ENCODE measurements at regions not wholly inside any gene's neighbourhood (a gene's known extent, or its start where the extent isn't known, plus 50 kb on each side); places are given as distances from the start of the nearest gene placed in this dataset.

- Histone ChIP-seq H3K4me3 (no peak overlapping the region), H3K36me3 (no peaks in the 10 kb centered on the region), H3K27me3 (replicated peaks; ENCODE audit: insufficient read depth) (no peaks in the 10 kb centered on the region), H3K9me3 (no peaks in the 10 kb centered on the region), H3K4me1 (ENCODE audit: control insufficient read depth in 1 of 2, low read depth in 2 of 2) (peaks cover 0 to 6% of the 10 kb centered on the region in 2 donors), H3K27ac (no peak overlapping the region)
- no peak for TF ChIP-seq CTCF (IDR thresholded peaks at IDR 0.05)
- ATAC-seq (ENCODE audit: insufficient number of reproducible peaks, low FRiP score, low read depth) (no peak), DNase-seq (ENCODE audit: low spot score) (no peak)
Observed at GRCh38 chr5:74275171-74275992, 365.1 kb downstream of the ENC1 start.

GRCh38 chr5:74274326-74274725, 366.2 kb downstream of the ENC1 start:
- Histone ChIP-seq H3K27ac (no peak overlapping the region), H3K36me3 (no peaks in the 10 kb centered on the region), H3K4me1 (ENCODE audit: control insufficient read depth in 1 of 2, low read depth in 2 of 2) (peaks cover 0 to 6% of the 10 kb centered on the region in 2 donors), H3K27me3 (replicated peaks; ENCODE audit: insufficient read depth) (no peaks in the 10 kb centered on the region), H3K9me3 (no peaks in the 10 kb centered on the region), H3K4me3 (no peak overlapping the region)
- TF ChIP-seq CTCF (IDR thresholded peaks at IDR 0.05): no peak
- ATAC-seq (ENCODE audit: insufficient number of reproducible peaks, low FRiP score, low read depth): no peak
- no peak for DNase-seq (ENCODE audit: low spot score)

GRCh38 chr5:74272831-74273451, 367.6 kb downstream of the ENC1 start:
- no peak for TF ChIP-seq CTCF (IDR thresholded peaks at IDR 0.05)
- Histone ChIP-seq H3K36me3 (no peaks in the 10 kb centered on the region), H3K4me1 (ENCODE audit: control insufficient read depth in 1 of 2, low read depth in 2 of 2) (peaks cover 0 to 6% of the 10 kb centered on the region in 2 donors), H3K27me3 (replicated peaks; ENCODE audit: insufficient read depth) (no peaks in the 10 kb centered on the region), H3K27ac (no peak overlapping the region), H3K4me3 (no peak overlapping the region), H3K9me3 (no peaks in the 10 kb centered on the region)
- ATAC-seq (ENCODE audit: insufficient number of reproducible peaks, low FRiP score, low read depth): no peak
- DNase-seq (ENCODE audit: low spot score): no peak

- no peaks in the 10 kb centered on the region for H3K36me3 ChIP-seq
- TF ChIP-seq CTCF (IDR thresholded peaks at IDR 0.05): no peak
- no peak overlapping the region for H3K4me3 ChIP-seq
- H3K27ac ChIP-seq: no peak overlapping the region
- peaks cover 0 to 6% of the 10 kb centered on the region in 2 donors for H3K4me1 ChIP-seq (ENCODE audit: control insufficient read depth in 1 of 2, low read depth in 2 of 2)
- no peaks in the 10 kb centered on the region for H3K9me3 ChIP-seq
- DNase-seq (ENCODE audit: low spot score): no peak
- no peak for ATAC-seq (ENCODE audit: insufficient number of reproducible peaks, low FRiP score, low read depth)
- H3K27me3 ChIP-seq (replicated peaks; ENCODE audit: insufficient read depth): no peaks in the 10 kb centered on the region
Observed at GRCh38 chr5:74272024-74272775, 368.3 kb downstream of the ENC1 start.

GRCh38 chr5:74268297-74268696, 372.2 kb downstream of the ENC1 start:
- no peaks in the 10 kb centered on the region for H3K9me3 ChIP-seq
- H3K27ac ChIP-seq: no peak overlapping the region
- no peak overlapping the region for H3K4me3 ChIP-seq
- ATAC-seq (ENCODE audit: insufficient number of reproducible peaks, low FRiP score, low read depth) (no peak), DNase-seq (ENCODE audit: low spot score) (no peak)
- H3K4me1 ChIP-seq (ENCODE audit: control insufficient read depth in 1 of 2, low read depth in 2 of 2): peaks cover 0 to 6% of the 10 kb centered on the region in 2 donors
- H3K27me3 ChIP-seq (replicated peaks; ENCODE audit: insufficient read depth): no peaks in the 10 kb centered on the region
- H3K36me3 ChIP-seq: no peaks in the 10 kb centered on the region
- no peak for TF ChIP-seq CTCF (IDR thresholded peaks at IDR 0.05)

Measured in thoracic aorta (tissue), 2 donors.